Testis (tissue), 2 donors: ENCODE measurements at regions not wholly inside any gene's neighbourhood (a gene's known extent, or its start where the extent isn't known, plus 50 kb on each side); places are given as distances from the start of the nearest gene placed in this dataset.

Source experiments
- POLR2A ChIP-seq: fragments of 450-650 bp; IDR thresholded peaks from one replicate; pipeline ENCODE4 v1.6.1; 2017; ENCODE audit warnings: antibody characterized with exemption, mild to moderate bottlenecking, moderate library complexity
- TF ChIP-seq, protein P1 (sequence below), 3 experiments: fragments of 450-650 bp in 2 of 3; fragments of 200-600 bp in 1 of 3; sonication (generic) in 1 of 3; IDR thresholded peaks; one replicate each; pipeline ENCODE4 v1.5.1; 2016 to 2019; ENCODE audit warnings: antibody characterized with exemption in 3 of 3, mild to moderate bottlenecking in 2 of 3, moderate library complexity in 1 of 3

DNA sequence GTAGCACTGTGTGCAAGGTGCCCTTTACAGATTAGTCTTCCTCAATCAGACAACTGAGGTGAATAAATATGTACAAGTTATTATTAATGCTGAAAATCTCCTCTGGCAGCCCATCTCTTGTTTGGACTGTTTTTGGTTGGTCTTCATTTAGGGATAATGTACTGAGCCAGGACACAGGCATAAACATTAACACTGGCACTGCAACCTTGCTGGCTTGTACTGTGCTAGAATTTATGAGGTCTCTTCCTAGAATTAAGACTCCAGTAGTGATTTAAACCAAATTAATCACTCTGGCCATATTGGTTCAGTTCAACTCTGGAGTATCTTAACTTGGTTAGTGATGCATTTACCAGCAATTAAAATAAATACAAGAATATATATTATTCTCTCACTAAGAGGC lies 244.7 kb upstream of the GK2 start:
- TF ChIP-seq, protein P1, sequence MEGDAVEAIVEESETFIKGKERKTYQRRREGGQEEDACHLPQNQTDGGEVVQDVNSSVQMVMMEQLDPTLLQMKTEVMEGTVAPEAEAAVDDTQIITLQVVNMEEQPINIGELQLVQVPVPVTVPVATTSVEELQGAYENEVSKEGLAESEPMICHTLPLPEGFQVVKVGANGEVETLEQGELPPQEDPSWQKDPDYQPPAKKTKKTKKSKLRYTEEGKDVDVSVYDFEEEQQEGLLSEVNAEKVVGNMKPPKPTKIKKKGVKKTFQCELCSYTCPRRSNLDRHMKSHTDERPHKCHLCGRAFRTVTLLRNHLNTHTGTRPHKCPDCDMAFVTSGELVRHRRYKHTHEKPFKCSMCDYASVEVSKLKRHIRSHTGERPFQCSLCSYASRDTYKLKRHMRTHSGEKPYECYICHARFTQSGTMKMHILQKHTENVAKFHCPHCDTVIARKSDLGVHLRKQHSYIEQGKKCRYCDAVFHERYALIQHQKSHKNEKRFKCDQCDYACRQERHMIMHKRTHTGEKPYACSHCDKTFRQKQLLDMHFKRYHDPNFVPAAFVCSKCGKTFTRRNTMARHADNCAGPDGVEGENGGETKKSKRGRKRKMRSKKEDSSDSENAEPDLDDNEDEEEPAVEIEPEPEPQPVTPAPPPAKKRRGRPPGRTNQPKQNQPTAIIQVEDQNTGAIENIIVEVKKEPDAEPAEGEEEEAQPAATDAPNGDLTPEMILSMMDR (IDR thresholded peaks at IDR 0.05) = no peak
- no peak for TF ChIP-seq POLR2A
